HUES48 (cell line): ENCODE measurements at regions not wholly inside any gene's neighbourhood (a gene's known extent, or its start where the extent isn't known, plus 50 kb on each side); places are given as distances from the start of the nearest gene placed in this dataset.

Experiments used
- H3K27ac ChIP-seq: one replicate; pipeline ENCODE4 v1.7.0; 2013; ENCODE audit warnings: low read depth, low read length, inconsistent platforms
- H3K27me3 ChIP-seq: 2 replicates; pipeline ENCODE4 v1.6.1; 2013; ENCODE audit warnings: mild to moderate bottlenecking, low read length; ENCODE audit not compliant: control insufficient read depth, insufficient read depth
- H3K36me3 ChIP-seq: 2 replicates; pipeline ENCODE4 v1.6.1; 2013; ENCODE audit warnings: low read length; ENCODE audit not compliant: control insufficient read depth, insufficient read depth
- H3K4me1 ChIP-seq: 2 replicates; pipeline ENCODE4 v1.6.1; 2013; ENCODE audit warnings: mild to moderate bottlenecking, low read length; ENCODE audit not compliant: control insufficient read depth, insufficient read depth
- H3K4me3 ChIP-seq: 2 replicates; pipeline ENCODE4 v1.5.1; 2013; ENCODE audit warnings: mild to moderate bottlenecking, low read depth, low read length
- H3K9ac ChIP-seq: 2 replicates; pipeline ENCODE4 v1.6.1; 2013; ENCODE audit warnings: mild to moderate bottlenecking, low read depth, low read length, moderate library complexity
- H3K9me3 ChIP-seq: 2 replicates; pipeline ENCODE4 v1.6.1; 2013; ENCODE audit warnings: low read length; ENCODE audit not compliant: control insufficient read depth, insufficient read depth

- H3K36me3 ChIP-seq: no peaks in the 10 kb centered on the region
- no peak overlapping the region for H3K4me3 ChIP-seq
- H3K27me3 ChIP-seq: no peaks in the 10 kb centered on the region
- no peak overlapping the region for H3K27ac ChIP-seq
- H3K9me3 ChIP-seq: no peaks in the 10 kb centered on the region
- no peaks in the 10 kb centered on the region for H3K4me1 ChIP-seq
- H3K9ac ChIP-seq: no peak overlapping the region
Observed at GRCh38 chr16:85377388-85378144, 235.6 kb upstream of the GSE1 start.

- Histone ChIP-seq H3K9ac (no peak overlapping the region), H3K27me3 (no peaks in the 10 kb centered on the region), H3K9me3 (no peaks in the 10 kb centered on the region), H3K4me3 (no peak overlapping the region), H3K27ac (no peak overlapping the region), H3K36me3 (no peaks in the 10 kb centered on the region), H3K4me1 (no peaks in the 10 kb centered on the region)
Observed at GRCh38 chr16:85378145-85379040, 234.7 kb upstream of the GSE1 start.

- Histone ChIP-seq H3K4me3 (no peak overlapping the region), H3K9ac (no peak overlapping the region), H3K4me1 (no peaks in the 10 kb centered on the region; the same call in 1 of the 2 replicates), H3K27me3 (no peaks in the 10 kb centered on the region), H3K27ac (no peak overlapping the region), H3K9me3 (no peaks in the 10 kb centered on the region), H3K36me3 (no peaks in the 10 kb centered on the region)
Observed at GRCh38 chr16:85379041-85380001, 233.8 kb upstream of the GSE1 start.

- H3K27me3 ChIP-seq: no peaks in the 10 kb centered on the region
- no peak overlapping the region for H3K9ac ChIP-seq
- no peak overlapping the region for H3K4me3 ChIP-seq
- H3K4me1 ChIP-seq: peaks cover 3% of the 10 kb centered on the region; the same call in 1 of the 2 replicates
- H3K27ac ChIP-seq: no peak overlapping the region
- H3K36me3 ChIP-seq: no peaks in the 10 kb centered on the region
- no peaks in the 10 kb centered on the region for H3K9me3 ChIP-seq
Observed at GRCh38 chr16:85380002-85380395, 233.1 kb upstream of the GSE1 start.

- Histone ChIP-seq H3K9me3 (no peaks in the 10 kb centered on the region), H3K27me3 (no peaks in the 10 kb centered on the region), H3K9ac (no peak overlapping the region), H3K27ac (no peak overlapping the region), H3K4me1 (peaks cover 3% of the 10 kb centered on the region; the same call in 1 of the 2 replicates), H3K4me3 (no peak overlapping the region), H3K36me3 (no peaks in the 10 kb centered on the region)
Observed at GRCh38 chr16:85380905-85381737, 232.0 kb upstream of the GSE1 start.

GRCh38 chr16:85381738-85382592 is 231.2 kb upstream of the GSE1 start:
- H3K9ac ChIP-seq: no peak overlapping the region
- H3K4me1 ChIP-seq: peaks cover 3% of the 10 kb centered on the region; the same call in 1 of the 2 replicates
- no peaks in the 10 kb centered on the region for H3K27me3 ChIP-seq

GRCh38 chr16:85382717-85383118 is 230.4 kb upstream of the GSE1 start:
- H3K36me3 ChIP-seq: no peaks in the 10 kb centered on the region
- H3K9ac ChIP-seq: no peak overlapping the region
- no peaks in the 10 kb centered on the region for H3K9me3 ChIP-seq
- H3K27me3 ChIP-seq: no peaks in the 10 kb centered on the region
- peaks cover 3% of the 10 kb centered on the region; the same call in 1 of the 2 replicates for H3K4me1 ChIP-seq
- H3K27ac ChIP-seq: no peak overlapping the region
- H3K4me3 ChIP-seq: no peak overlapping the region

More at GRCh38 chr16:85381738-85382592, 231.2 kb upstream of the GSE1 start:
- no peaks in the 10 kb centered on the region for H3K36me3 ChIP-seq
- H3K27ac ChIP-seq: peak overlapping the region; percentile 8
- no peaks in the 10 kb centered on the region for H3K9me3 ChIP-seq
- H3K4me3 ChIP-seq: no peak overlapping the region

GRCh38 chr16:85383836-85384832 is 229.0 kb upstream of the GSE1 start:
- H3K4me3 ChIP-seq: no peak overlapping the region
- H3K27ac ChIP-seq: no peak overlapping the region
- H3K9ac ChIP-seq: no peak overlapping the region
- H3K9me3 ChIP-seq: no peaks in the 10 kb centered on the region
- H3K27me3 ChIP-seq: no peaks in the 10 kb centered on the region
- no peaks in the 10 kb centered on the region for H3K36me3 ChIP-seq
- H3K4me1 ChIP-seq: peaks cover 3% of the 10 kb centered on the region; the same call in 1 of the 2 replicates
